Ovary (tissue), 3 donors: ENCODE measurements at regions not wholly inside any gene's neighbourhood (a gene's known extent, or its start where the extent isn't known, plus 50 kb on each side); places are given as distances from the start of the nearest gene placed in this dataset.

Experiments used
- CTCF ChIP-seq, 3 donors: fragments of 450-650 bp in 2 of 3; fragments of 200-600 bp in 1 of 3; IDR thresholded peaks; one replicate each; pipeline versions ENCODE4 v1.5.1 to v1.8.0; 2016 to 2022; ENCODE audit warnings: antibody characterized with exemption in 3 of 3, mild to moderate bottlenecking in 1 of 3
- EP300 ChIP-seq: sonication (generic); formaldehyde crosslinking; IDR thresholded peaks from one replicate; pipeline ENCODE4 v1.6.1; 2017; ENCODE audit warnings: antibody characterized with exemption
- POLR2A ChIP-seq: fragments of 450-650 bp; IDR thresholded peaks from one replicate; pipeline ENCODE4 v1.6.1; 2017; ENCODE audit warnings: antibody characterized with exemption, mild to moderate bottlenecking, moderate library complexity
- donor health status: DM: no; HTN: no; CAD: no.

GRCh38 chr2:216559625-216560156 lies 61.0 kb downstream of the RPL37A start:
- TF ChIP-seq CTCF (IDR thresholded peaks at IDR 0.05) (no peak), POLR2A (no peak), EP300 (no peak)
